ENCODE measurements at regions not wholly inside any gene's neighbourhood (a gene's known extent, or its start where the extent isn't known, plus 50 kb on each side); places are given as distances from the start of the nearest gene placed in this dataset.
"Not testable (repeated sequence)": the region's sequence is repeated elsewhere in the genome, so short reads cannot be mapped to it uniquely, and the experiment has no call there.

GRCh38 chr14:29982171-29982570 lies 54.5 kb upstream of the PRKD1 start:
- TF ChIP-seq, protein P1, sequence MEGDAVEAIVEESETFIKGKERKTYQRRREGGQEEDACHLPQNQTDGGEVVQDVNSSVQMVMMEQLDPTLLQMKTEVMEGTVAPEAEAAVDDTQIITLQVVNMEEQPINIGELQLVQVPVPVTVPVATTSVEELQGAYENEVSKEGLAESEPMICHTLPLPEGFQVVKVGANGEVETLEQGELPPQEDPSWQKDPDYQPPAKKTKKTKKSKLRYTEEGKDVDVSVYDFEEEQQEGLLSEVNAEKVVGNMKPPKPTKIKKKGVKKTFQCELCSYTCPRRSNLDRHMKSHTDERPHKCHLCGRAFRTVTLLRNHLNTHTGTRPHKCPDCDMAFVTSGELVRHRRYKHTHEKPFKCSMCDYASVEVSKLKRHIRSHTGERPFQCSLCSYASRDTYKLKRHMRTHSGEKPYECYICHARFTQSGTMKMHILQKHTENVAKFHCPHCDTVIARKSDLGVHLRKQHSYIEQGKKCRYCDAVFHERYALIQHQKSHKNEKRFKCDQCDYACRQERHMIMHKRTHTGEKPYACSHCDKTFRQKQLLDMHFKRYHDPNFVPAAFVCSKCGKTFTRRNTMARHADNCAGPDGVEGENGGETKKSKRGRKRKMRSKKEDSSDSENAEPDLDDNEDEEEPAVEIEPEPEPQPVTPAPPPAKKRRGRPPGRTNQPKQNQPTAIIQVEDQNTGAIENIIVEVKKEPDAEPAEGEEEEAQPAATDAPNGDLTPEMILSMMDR (IDR thresholded peaks at IDR 0.05), result no peak
- TF ChIP-seq POLR2A (IDR thresholded peaks at IDR 0.05) (no peak), POLR2AphosphoS5 (IDR thresholded peaks at IDR 0.05) (no peak)
- DNase-seq (ENCODE audit: low spot score in 2 of 2), result no peak
- intact Hi-C loops (cut with DNase I; ENCODE audit: low total_unique reads), result loop anchor here (10.0 kb wide), 1 partner anchor 1547 kb away; no protein-coding TSS in a partner anchor
- Histone ChIP-seq H3K4me1 (no peaks in the 10 kb centered on the region), H3K4me3 (no peak overlapping the region), H3K36me3 (no peaks in the 10 kb centered on the region), H3K9me3 (peaks cover 0 to 5% of the 10 kb centered on the region in 2 donors), H3K27ac (no peak overlapping the region), H3K27me3 (no peaks in the 10 kb centered on the region)

GRCh38 chr14:29982993-29983392 lies 55.3 kb upstream of the PRKD1 start:
- TF ChIP-seq POLR2AphosphoS5 (IDR thresholded peaks at IDR 0.05) (no peak), POLR2A (IDR thresholded peaks at IDR 0.05) (no peak)
- TF ChIP-seq, protein P1 (IDR thresholded peaks at IDR 0.05), result no peak
- Histone ChIP-seq H3K27me3 (no peaks in the 10 kb centered on the region), H3K4me3 (no peak overlapping the region), H3K36me3 (no peaks in the 10 kb centered on the region), H3K4me1 (no peaks in the 10 kb centered on the region), H3K9me3 (peaks cover 0 to under 1% of the 10 kb centered on the region in 2 donors), H3K27ac (no peak overlapping the region)
- intact Hi-C loops (cut with DNase I; ENCODE audit: low total_unique reads), result loop anchor here (10.0 kb wide), 1 partner anchor 1548 kb away; no protein-coding TSS in a partner anchor
- no peak for DNase-seq (ENCODE audit: low spot score in 2 of 2)

- H3K27me3 ChIP-seq; H3K9me3 ChIP-seq; H3K36me3 ChIP-seq; DNase-seq (ENCODE audit: low spot score in 2 of 2); H3K4me3 ChIP-seq; H3K27ac ChIP-seq; intact Hi-C loops (cut with DNase I; ENCODE audit: low total_unique reads); H3K4me1 ChIP-seq: not testable (repeated sequence)
Measured at GRCh38 chr14:29990344-29990857, 62.8 kb upstream of the PRKD1 start.

DNA sequence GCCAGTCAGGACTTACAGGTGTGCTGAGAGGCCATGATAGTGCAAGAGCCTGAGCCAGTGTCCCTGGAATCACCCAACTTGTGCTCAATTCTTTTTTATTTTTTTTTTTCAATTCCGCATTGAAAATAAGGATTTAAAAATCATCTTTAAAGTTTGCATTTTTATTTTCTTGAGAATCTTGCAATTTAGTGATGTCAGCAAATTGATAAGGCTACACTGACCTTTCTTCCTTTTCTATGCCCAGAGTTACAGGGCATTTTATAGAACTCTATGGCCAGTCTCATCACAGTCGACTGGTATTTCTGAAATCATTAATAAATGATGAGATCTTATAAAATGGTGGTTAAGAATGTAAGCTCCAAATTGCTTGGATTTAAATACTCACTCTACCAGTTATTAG lies 63.3 kb upstream of the PRKD1 start:
- intact Hi-C loops (cut with DNase I; ENCODE audit: low total_unique reads), result no loop called here
- no peaks in the 10 kb centered on the region for H3K36me3 ChIP-seq
- H3K27me3 ChIP-seq, result no peaks in the 10 kb centered on the region
- H3K4me3 ChIP-seq, result no peak overlapping the region
- no peaks in the 10 kb centered on the region for H3K4me1 ChIP-seq
- H3K27ac ChIP-seq, result no peak overlapping the region
- TF ChIP-seq, protein P1 (IDR thresholded peaks at IDR 0.05), result no peak
- no peak for TF ChIP-seq POLR2A (IDR thresholded peaks at IDR 0.05)
- no peak for TF ChIP-seq POLR2AphosphoS5 (IDR thresholded peaks at IDR 0.05)
- no peaks in the 10 kb centered on the region for H3K9me3 ChIP-seq
- no peak for DNase-seq (ENCODE audit: low spot score in 2 of 2)

- Histone ChIP-seq H3K36me3 (no peaks in the 10 kb centered on the region), H3K27ac (no peak overlapping the region), H3K4me1 (no peaks in the 10 kb centered on the region), H3K9me3 (no peaks in the 10 kb centered on the region), H3K4me3 (no peak overlapping the region), H3K27me3 (no peaks in the 10 kb centered on the region)
- DNase-seq (ENCODE audit: low spot score in 2 of 2), result no peak
- intact Hi-C loops (cut with DNase I; ENCODE audit: low total_unique reads), result no loop called here
- TF ChIP-seq POLR2A (IDR thresholded peaks at IDR 0.05) (no peak), POLR2AphosphoS5 (IDR thresholded peaks at IDR 0.05) (no peak)
- TF ChIP-seq, protein P1 (IDR thresholded peaks at IDR 0.05), result no peak
Measured at GRCh38 chr14:29993143-29993542, 65.5 kb upstream of the PRKD1 start.

All from breast epithelium (tissue), 4 donors.